Activated CD4-positive, alpha-beta T cell treated with anti-CD3 and anti-CD28 coated beads, Interleukin-2, Interleukin-6, amounts not matched to agents 100 ng/mL and 50 ng/mL, durations not matched to agents 16 hours and 8 hours (primary cell): ENCODE measurements at regions not wholly inside any gene's neighbourhood (a gene's known extent, or its start where the extent isn't known, plus 50 kb on each side); places are given as distances from the start of the nearest gene placed in this dataset.
"Not testable (repeated sequence)": the region's sequence is repeated elsewhere in the genome, so short reads cannot be mapped to it uniquely, and the experiment has no call there.

Experiments used
- DNase-seq: peaks from one replicate; pipeline ENCODE4 v3.0.0-alpha.2; 2020

- DNase-seq, result no peak
These were observed 979.6 kb upstream of the POU3F4 start for GRCh38 chrX:82528525-82528924.

GRCh38 chrX:82534086-82534597 lies 973.9 kb upstream of the POU3F4 start:
- DNase-seq, result no peak

GRCh38 chrX:82537205-82537604 lies 970.9 kb upstream of the POU3F4 start:
- not testable (repeated sequence) for DNase-seq

- no peak for DNase-seq
These were observed 966.3 kb upstream of the POU3F4 start for GRCh38 chrX:82541822-82542221.

- not testable (repeated sequence) for DNase-seq
These were observed 955.9 kb upstream of the POU3F4 start for GRCh38 chrX:82552201-82552600.

- DNase-seq, result no peak
These were observed 951.5 kb upstream of the POU3F4 start for GRCh38 chrX:82556588-82556987.

GRCh38 chrX:82585868-82586267 lies 922.2 kb upstream of the POU3F4 start:
- no peak for DNase-seq

- DNase-seq, result peak; percentile 1
These were observed 918.7 kb upstream of the POU3F4 start for GRCh38 chrX:82589410-82589809.

- DNase-seq, result no peak
These were observed 916.7 kb upstream of the POU3F4 start for GRCh38 chrX:82591421-82591820.

GRCh38 chrX:82626978-82627377 lies 881.1 kb upstream of the POU3F4 start:
- DNase-seq, result no peak

GRCh38 chrX:82627568-82627967 lies 880.5 kb upstream of the POU3F4 start:
- DNase-seq, result no peak

- DNase-seq, result no peak
These were observed 860.0 kb upstream of the POU3F4 start for GRCh38 chrX:82648062-82648461.

GRCh38 chrX:82649645-82650044 lies 858.4 kb upstream of the POU3F4 start:
- no peak for DNase-seq

- no peak for DNase-seq
These were observed 849.6 kb upstream of the POU3F4 start for GRCh38 chrX:82658492-82658891.

GRCh38 chrX:82666355-82666754 lies 841.7 kb upstream of the POU3F4 start:
- no peak for DNase-seq

GRCh38 chrX:82675104-82675503 lies 833.0 kb upstream of the POU3F4 start:
- no peak for DNase-seq

- no peak for DNase-seq
These were observed 831.7 kb upstream of the POU3F4 start for GRCh38 chrX:82676386-82676785.

- no peak for DNase-seq
These were observed 830.8 kb upstream of the POU3F4 start for GRCh38 chrX:82677286-82677685.

- DNase-seq, result no peak
These were observed 815.1 kb upstream of the POU3F4 start for GRCh38 chrX:82692991-82693390.

- DNase-seq, result no peak
These were observed 813.0 kb upstream of the POU3F4 start for GRCh38 chrX:82695066-82695465.

- no peak for DNase-seq
These were observed 804.5 kb upstream of the POU3F4 start for GRCh38 chrX:82703551-82703950.

GRCh38 chrX:82711457-82711856 lies 796.6 kb upstream of the POU3F4 start:
- DNase-seq, result no peak

- DNase-seq, result no peak
These were observed 786.2 kb upstream of the POU3F4 start for GRCh38 chrX:82721891-82722290.

GRCh38 chrX:82723806-82724205 lies 784.3 kb upstream of the POU3F4 start:
- DNase-seq, result no peak

GRCh38 chrX:82727436-82727835 lies 780.7 kb upstream of the POU3F4 start:
- DNase-seq, result not testable (repeated sequence)

GRCh38 chrX:82732861-82733260 lies 775.2 kb upstream of the POU3F4 start:
- DNase-seq, result no peak
